ENCODE measurements at regions not wholly inside any gene's neighbourhood (a gene's known extent, or its start where the extent isn't known, plus 50 kb on each side); places are given as distances from the start of the nearest gene placed in this dataset.

DNA sequence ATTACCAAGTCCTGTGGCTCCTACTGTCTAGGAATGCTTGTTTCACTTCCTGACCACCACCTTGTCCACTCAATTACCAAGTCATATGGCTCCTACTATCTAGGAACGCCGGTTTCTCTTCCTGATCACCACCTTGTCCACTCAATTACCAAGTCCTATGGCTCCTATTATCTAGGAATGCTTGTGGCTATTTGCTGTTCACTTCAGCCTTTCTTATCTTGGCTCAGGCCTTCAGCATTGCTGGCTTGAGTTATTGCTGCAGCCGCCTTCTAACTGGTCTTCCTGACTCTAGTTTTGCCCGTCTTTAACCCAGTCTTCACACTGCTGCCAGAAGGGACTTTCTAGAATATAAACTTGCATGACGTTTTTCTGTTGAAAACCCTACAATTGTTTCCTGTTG, 82.5 kb upstream of the GAREM1 start:
- no peak for TF ChIP-seq ZNF70 (CRISPR knock-in tag; IDR thresholded peaks at IDR 0.05)
- TF ChIP-seq, protein P1, sequence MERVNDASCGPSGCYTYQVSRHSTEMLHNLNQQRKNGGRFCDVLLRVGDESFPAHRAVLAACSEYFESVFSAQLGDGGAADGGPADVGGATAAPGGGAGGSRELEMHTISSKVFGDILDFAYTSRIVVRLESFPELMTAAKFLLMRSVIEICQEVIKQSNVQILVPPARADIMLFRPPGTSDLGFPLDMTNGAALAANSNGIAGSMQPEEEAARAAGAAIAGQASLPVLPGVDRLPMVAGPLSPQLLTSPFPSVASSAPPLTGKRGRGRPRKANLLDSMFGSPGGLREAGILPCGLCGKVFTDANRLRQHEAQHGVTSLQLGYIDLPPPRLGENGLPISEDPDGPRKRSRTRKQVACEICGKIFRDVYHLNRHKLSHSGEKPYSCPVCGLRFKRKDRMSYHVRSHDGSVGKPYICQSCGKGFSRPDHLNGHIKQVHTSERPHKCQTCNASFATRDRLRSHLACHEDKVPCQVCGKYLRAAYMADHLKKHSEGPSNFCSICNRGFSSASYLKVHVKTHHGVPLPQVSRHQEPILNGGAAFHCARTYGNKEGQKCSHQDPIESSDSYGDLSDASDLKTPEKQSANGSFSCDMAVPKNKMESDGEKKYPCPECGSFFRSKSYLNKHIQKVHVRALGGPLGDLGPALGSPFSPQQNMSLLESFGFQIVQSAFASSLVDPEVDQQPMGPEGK (CRISPR knock-in tag; IDR thresholded peaks at IDR 0.05; ENCODE audit: borderline replicate concordance), result no peak
- no peak for TF ChIP-seq TOX (CRISPR knock-in tag; IDR thresholded peaks at IDR 0.05; ENCODE audit: borderline replicate concordance)
- no peak for TF ChIP-seq ESRRG (CRISPR knock-in tag; IDR thresholded peaks at IDR 0.05)
- TF ChIP-seq ZFP30 (CRISPR knock-in tag; IDR thresholded peaks at IDR 0.05), result no peak
- no peak for TF ChIP-seq BACH2 (CRISPR knock-in tag; IDR thresholded peaks at IDR 0.05; ENCODE audit: borderline replicate concordance)
- TF ChIP-seq, protein P2, sequence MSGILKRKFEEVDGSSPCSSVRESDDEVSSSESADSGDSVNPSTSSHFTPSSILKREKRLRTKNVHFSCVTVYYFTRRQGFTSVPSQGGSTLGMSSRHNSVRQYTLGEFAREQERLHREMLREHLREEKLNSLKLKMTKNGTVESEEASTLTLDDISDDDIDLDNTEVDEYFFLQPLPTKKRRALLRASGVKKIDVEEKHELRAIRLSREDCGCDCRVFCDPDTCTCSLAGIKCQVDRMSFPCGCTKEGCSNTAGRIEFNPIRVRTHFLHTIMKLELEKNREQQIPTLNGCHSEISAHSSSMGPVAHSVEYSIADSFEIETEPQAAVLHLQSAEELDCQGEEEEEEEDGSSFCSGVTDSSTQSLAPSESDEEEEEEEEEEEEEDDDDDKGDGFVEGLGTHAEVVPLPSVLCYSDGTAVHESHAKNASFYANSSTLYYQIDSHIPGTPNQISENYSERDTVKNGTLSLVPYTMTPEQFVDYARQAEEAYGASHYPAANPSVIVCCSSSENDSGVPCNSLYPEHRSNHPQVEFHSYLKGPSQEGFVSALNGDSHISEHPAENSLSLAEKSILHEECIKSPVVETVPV (CRISPR knock-in tag; IDR thresholded peaks at IDR 0.05), result no peak
- TF ChIP-seq, protein P3, sequence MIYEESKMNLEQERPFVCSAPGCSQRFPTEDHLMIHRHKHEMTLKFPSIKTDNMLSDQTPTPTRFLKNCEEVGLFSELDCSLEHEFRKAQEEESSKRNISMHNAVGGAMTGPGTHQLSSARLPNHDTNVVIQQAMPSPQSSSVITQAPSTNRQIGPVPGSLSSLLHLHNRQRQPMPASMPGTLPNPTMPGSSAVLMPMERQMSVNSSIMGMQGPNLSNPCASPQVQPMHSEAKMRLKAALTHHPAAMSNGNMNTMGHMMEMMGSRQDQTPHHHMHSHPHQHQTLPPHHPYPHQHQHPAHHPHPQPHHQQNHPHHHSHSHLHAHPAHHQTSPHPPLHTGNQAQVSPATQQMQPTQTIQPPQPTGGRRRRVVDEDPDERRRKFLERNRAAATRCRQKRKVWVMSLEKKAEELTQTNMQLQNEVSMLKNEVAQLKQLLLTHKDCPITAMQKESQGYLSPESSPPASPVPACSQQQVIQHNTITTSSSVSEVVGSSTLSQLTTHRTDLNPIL (CRISPR knock-in tag; IDR thresholded peaks at IDR 0.05; ENCODE audit: low read depth), result no peak
- TF ChIP-seq CSDC2 (CRISPR knock-in tag; IDR thresholded peaks at IDR 0.05), result no peak
- no peak for TF ChIP-seq SNAI2 (CRISPR knock-in tag; IDR thresholded peaks at IDR 0.05)
- TF ChIP-seq, protein P4, sequence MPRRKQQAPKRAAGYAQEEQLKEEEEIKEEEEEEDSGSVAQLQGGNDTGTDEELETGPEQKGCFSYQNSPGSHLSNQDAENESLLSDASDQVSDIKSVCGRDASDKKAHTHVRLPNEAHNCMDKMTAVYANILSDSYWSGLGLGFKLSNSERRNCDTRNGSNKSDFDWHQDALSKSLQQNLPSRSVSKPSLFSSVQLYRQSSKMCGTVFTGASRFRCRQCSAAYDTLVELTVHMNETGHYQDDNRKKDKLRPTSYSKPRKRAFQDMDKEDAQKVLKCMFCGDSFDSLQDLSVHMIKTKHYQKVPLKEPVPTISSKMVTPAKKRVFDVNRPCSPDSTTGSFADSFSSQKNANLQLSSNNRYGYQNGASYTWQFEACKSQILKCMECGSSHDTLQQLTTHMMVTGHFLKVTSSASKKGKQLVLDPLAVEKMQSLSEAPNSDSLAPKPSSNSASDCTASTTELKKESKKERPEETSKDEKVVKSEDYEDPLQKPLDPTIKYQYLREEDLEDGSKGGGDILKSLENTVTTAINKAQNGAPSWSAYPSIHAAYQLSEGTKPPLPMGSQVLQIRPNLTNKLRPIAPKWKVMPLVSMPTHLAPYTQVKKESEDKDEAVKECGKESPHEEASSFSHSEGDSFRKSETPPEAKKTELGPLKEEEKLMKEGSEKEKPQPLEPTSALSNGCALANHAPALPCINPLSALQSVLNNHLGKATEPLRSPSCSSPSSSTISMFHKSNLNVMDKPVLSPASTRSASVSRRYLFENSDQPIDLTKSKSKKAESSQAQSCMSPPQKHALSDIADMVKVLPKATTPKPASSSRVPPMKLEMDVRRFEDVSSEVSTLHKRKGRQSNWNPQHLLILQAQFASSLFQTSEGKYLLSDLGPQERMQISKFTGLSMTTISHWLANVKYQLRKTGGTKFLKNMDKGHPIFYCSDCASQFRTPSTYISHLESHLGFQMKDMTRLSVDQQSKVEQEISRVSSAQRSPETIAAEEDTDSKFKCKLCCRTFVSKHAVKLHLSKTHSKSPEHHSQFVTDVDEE (CRISPR knock-in tag; IDR thresholded peaks at IDR 0.05), result no peak
- no peak for TF ChIP-seq TCF4 (CRISPR knock-in tag; IDR thresholded peaks at IDR 0.05; ENCODE audit: borderline replicate concordance)
- no peak for TF ChIP-seq ZC3H10 (CRISPR knock-in tag; IDR thresholded peaks at IDR 0.05)
- TF ChIP-seq OSR1 (CRISPR knock-in tag; IDR thresholded peaks at IDR 0.05), result no peak
- no peak for TF ChIP-seq GLIS3 (CRISPR knock-in tag; IDR thresholded peaks at IDR 0.05)
- TF ChIP-seq, protein P5, sequence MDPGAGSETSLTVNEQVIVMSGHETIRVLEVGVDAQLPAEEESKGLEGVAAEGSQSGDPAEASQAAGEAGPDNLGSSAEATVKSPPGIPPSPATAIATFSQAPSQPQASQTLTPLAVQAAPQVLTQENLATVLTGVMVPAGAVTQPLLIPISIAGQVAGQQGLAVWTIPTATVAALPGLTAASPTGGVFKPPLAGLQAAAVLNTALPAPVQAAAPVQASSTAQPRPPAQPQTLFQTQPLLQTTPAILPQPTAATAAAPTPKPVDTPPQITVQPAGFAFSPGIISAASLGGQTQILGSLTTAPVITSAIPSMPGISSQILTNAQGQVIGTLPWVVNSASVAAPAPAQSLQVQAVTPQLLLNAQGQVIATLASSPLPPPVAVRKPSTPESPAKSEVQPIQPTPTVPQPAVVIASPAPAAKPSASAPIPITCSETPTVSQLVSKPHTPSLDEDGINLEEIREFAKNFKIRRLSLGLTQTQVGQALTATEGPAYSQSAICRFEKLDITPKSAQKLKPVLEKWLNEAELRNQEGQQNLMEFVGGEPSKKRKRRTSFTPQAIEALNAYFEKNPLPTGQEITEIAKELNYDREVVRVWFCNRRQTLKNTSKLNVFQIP (CRISPR knock-in tag; IDR thresholded peaks at IDR 0.05; ENCODE audit: borderline replicate concordance, low read depth), result no peak
- TF ChIP-seq ARNTL (CRISPR knock-in tag; IDR thresholded peaks at IDR 0.05; ENCODE audit: borderline replicate concordance, low read depth), result no peak
- no peak for TF ChIP-seq ZFP3 (CRISPR knock-in tag; IDR thresholded peaks at IDR 0.05)
- no peak for TF ChIP-seq RARB (CRISPR knock-in tag; IDR thresholded peaks at IDR 0.05)
- ATAC-seq, result no peak

DNA sequence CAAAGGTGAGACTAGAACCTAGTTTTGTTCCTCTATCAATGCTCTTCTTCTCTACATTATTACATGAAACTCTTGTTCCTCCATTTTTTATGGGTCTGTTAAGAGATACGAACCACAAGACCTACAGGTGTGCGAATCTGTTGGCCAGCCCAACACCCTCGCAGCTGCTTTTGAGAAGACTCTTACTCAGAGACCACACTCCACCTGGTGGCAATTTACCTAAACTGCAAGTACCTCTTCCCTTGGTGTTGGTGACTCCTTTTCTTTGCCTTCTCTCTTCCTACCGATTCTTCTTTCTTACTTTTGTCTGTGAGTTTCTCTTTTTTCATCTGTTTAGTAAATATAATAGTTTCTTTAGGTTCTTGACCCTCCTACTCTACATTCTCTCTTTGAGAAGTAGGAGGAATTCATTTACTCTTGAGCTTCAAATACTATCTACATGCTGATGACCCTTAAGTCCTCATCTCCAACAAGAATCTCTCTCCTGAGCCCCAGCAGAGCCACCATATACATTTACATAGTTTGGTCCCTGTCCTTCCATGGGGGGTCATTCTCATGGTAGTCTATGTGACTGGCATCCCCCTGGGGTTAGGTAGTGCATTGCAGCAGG, 81.8 kb upstream of the GAREM1 start:
- ATAC-seq, result peak; percentile 79
- TF ChIP-seq, protein P3 (CRISPR knock-in tag; IDR thresholded peaks at IDR 0.05; ENCODE audit: low read depth), result no peak
- TF ChIP-seq SNAI2 (CRISPR knock-in tag; IDR thresholded peaks at IDR 0.05), result no peak
- no peak for TF ChIP-seq RARB (CRISPR knock-in tag; IDR thresholded peaks at IDR 0.05)
- TF ChIP-seq BACH2 (CRISPR knock-in tag; IDR thresholded peaks at IDR 0.05; ENCODE audit: borderline replicate concordance), result no peak
- no peak for TF ChIP-seq ZNF8 (CRISPR knock-in tag; IDR thresholded peaks at IDR 0.05)
- TF ChIP-seq GLIS3 (CRISPR knock-in tag; IDR thresholded peaks at IDR 0.05), result no peak
- TF ChIP-seq ESRRG (CRISPR knock-in tag; IDR thresholded peaks at IDR 0.05), result no peak
- TF ChIP-seq, protein P4 (CRISPR knock-in tag; IDR thresholded peaks at IDR 0.05), result no peak
- TF ChIP-seq PPARA (CRISPR knock-in tag; IDR thresholded peaks at IDR 0.05; ENCODE audit: borderline replicate concordance), result no peak
- no peak for TF ChIP-seq ISL1 (CRISPR knock-in tag; IDR thresholded peaks at IDR 0.05)
- TF ChIP-seq ZNF70 (CRISPR knock-in tag; IDR thresholded peaks at IDR 0.05), result no peak
- TF ChIP-seq ZNF565 (CRISPR knock-in tag; conservative IDR thresholded peaks at IDR 0.05; ENCODE audit: low read depth), result no peak
- TF ChIP-seq ZFP30 (CRISPR knock-in tag; IDR thresholded peaks at IDR 0.05), result no peak
- TF ChIP-seq CSDC2 (CRISPR knock-in tag; IDR thresholded peaks at IDR 0.05), result no peak
- TF ChIP-seq, protein P5 (CRISPR knock-in tag; IDR thresholded peaks at IDR 0.05; ENCODE audit: borderline replicate concordance, low read depth), result no peak
- TF ChIP-seq TOX (CRISPR knock-in tag; IDR thresholded peaks at IDR 0.05; ENCODE audit: borderline replicate concordance), result no peak

Data from SK-N-SH treated with all-trans-retinoic acid at 6 μM for 48 hours (cell line).